GM19238 (cell line): ENCODE measurements at regions not wholly inside any gene's neighbourhood (a gene's known extent, or its start where the extent isn't known, plus 50 kb on each side); places are given as distances from the start of the nearest gene placed in this dataset.

ENCODE experiments used
- DNase-seq: peaks from one replicate; pipeline ENCODE4 v3.0.0; 2011; ENCODE audit warnings: low spot score; ENCODE audit not compliant: insufficient read length

GRCh38 chr3:106589311-106589942 is 720.6 kb upstream of the CBLB start:
- DNase-seq, result no peak

- DNase-seq, result no peak
These were observed 721.4 kb upstream of the CBLB start for GRCh38 chr3:106590216-106590615.

- DNase-seq, result no peak
These were observed 724.6 kb upstream of the CBLB start for GRCh38 chr3:106593381-106593780.

- peak; percentile 8 for DNase-seq
These were observed 741.0 kb upstream of the CBLB start for GRCh38 chr3:106609666-106610301.

- no peak for DNase-seq
These were observed 741.6 kb upstream of the CBLB start for GRCh38 chr3:106610362-106610959.

- no peak for DNase-seq
These were observed 742.3 kb upstream of the CBLB start for GRCh38 chr3:106611116-106611515.

- DNase-seq, result no peak
These were observed 743.0 kb upstream of the CBLB start for GRCh38 chr3:106611841-106612240.

GRCh38 chr3:106616556-106616955 is 747.7 kb upstream of the CBLB start:
- no peak for DNase-seq

GRCh38 chr3:106617276-106617675 is 748.5 kb upstream of the CBLB start:
- no peak for DNase-seq

GRCh38 chr3:106620646-106621045 is 751.8 kb upstream of the CBLB start:
- no peak for DNase-seq

GRCh38 chr3:106624154-106624553 is 753.1 kb upstream of the CCDC54 start:
- DNase-seq, result no peak

GRCh38 chr3:106628407-106628806 is 748.8 kb upstream of the CCDC54 start:
- no peak for DNase-seq

- DNase-seq, result no peak
These were observed 747.9 kb upstream of the CCDC54 start for GRCh38 chr3:106629215-106629832.

- no peak for DNase-seq
These were observed 745.7 kb upstream of the CCDC54 start for GRCh38 chr3:106631373-106632108.

- no peak for DNase-seq
These were observed 742.0 kb upstream of the CCDC54 start for GRCh38 chr3:106635271-106635670.

- DNase-seq, result no peak
These were observed 741.4 kb upstream of the CCDC54 start for GRCh38 chr3:106635826-106636225.

- DNase-seq, result no peak
These were observed 736.9 kb upstream of the CCDC54 start for GRCh38 chr3:106640353-106640752.

GRCh38 chr3:106642161-106642560 is 735.1 kb upstream of the CCDC54 start:
- DNase-seq, result no peak

GRCh38 chr3:106643684-106644161 is 733.5 kb upstream of the CCDC54 start:
- DNase-seq, result no peak

- DNase-seq, result no peak
These were observed 703.2 kb upstream of the CCDC54 start for GRCh38 chr3:106673926-106674569.

GRCh38 chr3:106675451-106675850 is 701.8 kb upstream of the CCDC54 start:
- no peak for DNase-seq
